GM18517 (cell line): ENCODE measurements at regions not wholly inside any gene's neighbourhood (a gene's known extent, or its start where the extent isn't known, plus 50 kb on each side); places are given as distances from the start of the nearest gene placed in this dataset.

Experiments used
- ATAC-seq: cut with Tn5 transposase; IDR thresholded peaks from one replicate; pipeline ENCODE4 v1.9.1; 2021; ENCODE audit warnings: mild to moderate bottlenecking, moderate library complexity; ENCODE audit not compliant: unreplicated experiment

DNA sequence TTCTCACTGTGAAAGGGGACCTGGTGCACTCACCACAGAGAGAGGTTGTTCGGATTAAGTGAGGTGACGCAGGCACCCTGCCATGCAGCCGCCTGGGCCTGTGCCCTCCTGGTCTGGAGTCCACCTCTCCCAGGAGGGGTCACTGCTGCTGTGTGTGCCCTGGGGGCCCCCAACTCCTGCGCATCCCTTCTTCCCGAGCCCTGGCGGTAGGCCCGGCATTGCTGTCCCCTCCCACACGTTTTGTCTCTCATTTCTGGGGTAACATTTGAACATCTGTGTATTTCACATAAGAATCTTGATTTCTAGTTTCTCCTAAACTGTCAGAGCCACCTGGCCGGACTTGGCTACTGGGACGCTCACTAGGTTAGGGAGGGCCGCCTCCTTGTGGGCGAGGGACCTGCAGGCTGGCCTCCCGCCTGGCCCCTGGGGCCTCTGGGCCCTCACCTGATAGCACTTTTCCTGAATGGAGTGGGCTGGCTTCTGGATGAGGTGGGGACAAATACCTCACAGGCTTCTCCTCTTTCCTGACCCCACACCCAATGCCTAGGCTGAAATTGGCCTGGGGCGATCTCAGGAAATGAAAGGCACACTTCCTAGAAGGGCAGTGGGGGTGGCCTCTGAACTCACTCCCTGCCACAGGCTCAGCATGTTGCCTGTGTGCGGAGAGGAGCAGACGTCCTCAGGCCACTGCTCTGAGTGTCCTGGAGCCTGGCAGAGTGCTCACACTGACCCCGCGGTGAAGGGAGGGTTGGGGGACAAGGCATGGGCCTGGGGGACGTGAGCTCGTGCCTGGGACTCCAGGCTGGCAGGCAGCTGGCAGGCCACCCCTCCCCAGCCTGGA, 104.2 kb upstream of the PRR23E start:
- no peak for ATAC-seq

DNA sequence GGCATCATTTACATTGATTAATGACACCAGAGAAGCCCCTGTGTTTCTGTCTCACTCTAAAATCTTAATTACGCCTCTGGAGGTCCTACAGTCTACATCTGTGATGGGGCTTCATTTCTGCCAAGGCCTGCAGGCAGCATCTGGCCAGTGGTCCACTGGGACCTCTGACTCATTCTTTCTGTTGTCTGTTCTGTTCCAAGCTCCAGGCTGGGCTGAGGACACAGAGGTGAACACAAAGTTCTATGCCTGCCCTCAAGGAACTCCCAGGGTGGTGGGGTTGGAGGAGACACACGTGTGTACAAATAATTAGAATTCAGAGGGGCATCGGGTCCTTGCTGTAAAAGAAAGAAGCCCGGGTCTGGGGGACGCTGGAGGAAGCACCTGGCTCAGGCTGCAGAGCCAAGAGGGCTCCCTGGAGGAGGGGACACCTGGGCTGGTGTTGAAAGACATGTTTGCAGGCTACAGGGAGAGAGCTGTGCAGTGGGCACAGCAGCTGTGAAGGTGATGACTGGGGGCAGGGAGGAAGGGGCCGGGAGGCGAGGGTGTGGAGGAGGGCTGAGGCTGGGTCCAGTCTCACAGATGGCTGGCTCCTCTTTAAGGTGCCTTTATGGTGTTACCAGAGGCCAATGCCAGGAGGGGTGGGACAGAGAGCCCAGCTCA, 103.3 kb upstream of the PRR23E start:
- ATAC-seq: no peak

DNA sequence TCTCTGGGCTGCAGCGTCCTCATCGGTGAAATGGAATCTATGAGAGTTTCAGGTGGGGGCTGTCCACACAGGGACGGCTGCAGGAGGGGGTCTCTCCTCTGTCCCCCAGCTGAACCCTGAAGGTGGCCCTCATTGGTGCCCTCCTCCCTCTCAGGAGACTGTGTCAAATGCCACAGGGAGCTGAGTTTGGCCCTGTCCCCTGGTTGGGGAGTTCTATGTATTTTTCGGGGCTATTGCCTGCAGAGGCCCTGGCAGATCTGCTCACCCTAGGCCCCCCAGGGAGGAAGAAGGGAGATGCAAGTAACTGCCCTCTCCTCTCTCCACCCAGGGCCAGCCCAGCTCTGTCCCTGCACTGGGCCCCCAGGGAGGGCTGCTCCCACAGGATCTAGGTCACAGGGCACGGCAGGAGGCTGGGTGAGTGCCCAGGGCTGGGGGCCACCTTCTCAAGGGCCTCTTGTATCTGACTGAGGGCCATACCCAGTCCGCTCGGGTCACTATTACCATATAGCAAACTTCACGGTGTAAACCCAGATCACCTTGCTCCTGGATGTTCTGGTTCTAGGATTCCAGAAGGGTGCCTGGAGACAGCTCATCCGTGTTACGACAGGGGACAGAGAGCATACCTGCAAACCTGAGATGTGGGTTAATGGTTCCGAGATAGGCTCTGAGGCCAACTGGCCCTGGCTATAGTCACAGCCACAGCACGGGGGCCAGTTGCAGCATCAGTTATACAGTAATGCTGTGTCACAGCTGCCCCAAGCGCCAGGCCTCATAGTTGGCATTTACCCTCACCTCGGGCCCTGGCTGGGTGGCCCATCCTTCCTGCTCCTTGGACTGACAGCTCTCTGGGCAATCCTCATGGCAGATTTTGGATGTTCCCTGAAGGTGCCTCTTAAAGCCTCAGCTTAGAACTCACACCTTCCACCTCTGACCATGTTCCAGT, 102.4 kb upstream of the PRR23E start:
- ATAC-seq: no peak

DNA sequence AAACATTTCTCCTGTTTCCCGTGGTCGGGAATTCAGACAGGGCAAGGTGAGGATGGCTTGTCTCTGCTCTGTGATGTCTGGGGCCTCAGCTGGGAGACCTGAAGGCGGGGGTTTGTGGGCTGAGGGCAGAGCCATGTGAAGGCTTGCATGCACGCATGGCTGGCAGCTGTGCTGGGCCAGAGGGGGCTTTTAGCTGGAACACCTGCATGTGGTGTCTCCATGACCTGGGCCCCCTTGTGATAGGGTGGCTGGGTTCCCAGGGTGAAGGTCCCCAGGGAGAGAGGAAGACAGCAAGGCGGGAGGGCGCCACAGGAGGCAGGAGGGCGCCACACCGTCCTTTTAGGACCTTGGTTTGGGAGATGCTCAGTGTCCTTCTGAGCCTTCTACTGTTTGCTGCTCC, 101.6 kb upstream of the PRR23E start:
- ATAC-seq: no peak

DNA sequence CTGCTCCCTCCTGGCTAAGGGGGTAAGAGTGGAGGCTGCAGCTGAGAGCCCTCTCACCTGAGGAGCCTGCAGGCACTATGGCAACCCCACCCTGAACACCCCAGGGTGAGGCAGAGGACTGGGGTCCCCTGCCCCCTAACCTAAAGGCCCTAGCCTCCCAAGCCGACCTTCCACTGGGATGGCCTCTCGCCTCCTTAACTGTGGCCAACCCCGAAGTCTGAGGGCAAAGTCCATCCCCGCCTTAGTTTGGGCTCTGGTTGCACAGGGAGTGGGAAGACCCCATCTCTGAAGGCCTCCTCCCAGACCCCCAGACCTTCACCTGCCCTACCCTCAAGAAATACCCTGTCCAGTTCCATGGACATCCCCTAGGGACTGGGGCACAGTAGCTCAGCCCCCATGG, 100.6 kb upstream of the PRR23E start:
- no peak for ATAC-seq

DNA sequence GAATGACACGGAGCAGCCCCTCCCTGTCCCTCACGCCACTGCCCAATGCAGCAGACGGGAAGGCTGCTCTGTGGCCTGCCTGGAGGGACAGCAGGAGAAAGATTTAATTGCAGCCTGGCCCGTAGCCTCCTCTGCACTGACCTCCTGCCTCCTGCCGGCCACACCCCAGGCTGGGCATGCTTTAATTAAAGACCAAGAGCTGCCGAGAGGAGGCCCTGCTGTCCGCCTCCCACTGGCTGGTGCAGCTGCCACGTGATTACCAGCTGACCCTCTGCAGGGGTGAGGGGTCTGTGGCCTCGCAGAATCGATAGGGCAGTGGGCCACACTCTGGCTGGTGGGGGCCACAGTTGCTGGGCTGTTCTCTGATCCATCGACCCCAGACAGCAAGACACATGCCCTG, 100.2 kb upstream of the PRR23E start:
- no peak for ATAC-seq

DNA sequence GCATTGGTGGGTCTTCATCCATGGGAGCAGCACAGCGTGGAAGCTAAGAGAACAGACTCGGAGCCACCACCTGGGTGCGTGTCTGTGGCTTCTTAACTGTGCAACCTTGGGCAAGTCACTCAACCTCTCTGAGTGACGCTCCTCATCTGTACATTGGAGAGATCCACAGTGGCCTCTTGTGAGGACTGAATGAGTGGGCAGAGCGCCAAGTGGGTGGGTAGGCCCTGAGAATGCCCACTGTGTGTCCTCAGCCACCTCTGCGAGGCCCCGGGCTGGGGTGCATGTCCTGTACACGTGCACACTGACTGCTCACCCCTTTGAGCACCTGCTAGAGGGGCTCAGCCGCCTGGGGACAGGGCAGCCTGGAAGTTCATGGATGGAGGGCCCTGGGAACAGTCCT, 99.6 kb upstream of the PRR23E start:
- ATAC-seq: no peak

DNA sequence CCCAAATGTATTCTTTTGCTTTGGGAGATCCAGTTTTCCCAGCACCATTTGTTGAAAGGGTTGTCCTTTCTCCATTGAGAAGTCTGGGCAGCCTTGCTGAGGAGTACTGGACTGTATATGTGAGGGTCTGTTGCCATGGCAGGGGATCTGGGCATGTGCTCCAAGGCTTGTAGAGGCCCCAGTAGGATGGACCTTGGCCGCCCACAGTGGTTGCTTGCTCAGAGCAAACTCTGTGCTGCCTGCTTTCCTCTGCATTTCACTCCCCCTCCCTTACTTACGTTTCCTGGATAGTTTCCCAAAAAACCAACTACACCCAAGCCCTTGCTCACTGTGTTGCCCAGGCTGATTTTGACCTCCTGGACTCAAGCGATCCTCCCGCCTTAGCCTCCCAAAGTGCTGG, 97.2 kb upstream of the PRR23E start:
- ATAC-seq: no peak

DNA sequence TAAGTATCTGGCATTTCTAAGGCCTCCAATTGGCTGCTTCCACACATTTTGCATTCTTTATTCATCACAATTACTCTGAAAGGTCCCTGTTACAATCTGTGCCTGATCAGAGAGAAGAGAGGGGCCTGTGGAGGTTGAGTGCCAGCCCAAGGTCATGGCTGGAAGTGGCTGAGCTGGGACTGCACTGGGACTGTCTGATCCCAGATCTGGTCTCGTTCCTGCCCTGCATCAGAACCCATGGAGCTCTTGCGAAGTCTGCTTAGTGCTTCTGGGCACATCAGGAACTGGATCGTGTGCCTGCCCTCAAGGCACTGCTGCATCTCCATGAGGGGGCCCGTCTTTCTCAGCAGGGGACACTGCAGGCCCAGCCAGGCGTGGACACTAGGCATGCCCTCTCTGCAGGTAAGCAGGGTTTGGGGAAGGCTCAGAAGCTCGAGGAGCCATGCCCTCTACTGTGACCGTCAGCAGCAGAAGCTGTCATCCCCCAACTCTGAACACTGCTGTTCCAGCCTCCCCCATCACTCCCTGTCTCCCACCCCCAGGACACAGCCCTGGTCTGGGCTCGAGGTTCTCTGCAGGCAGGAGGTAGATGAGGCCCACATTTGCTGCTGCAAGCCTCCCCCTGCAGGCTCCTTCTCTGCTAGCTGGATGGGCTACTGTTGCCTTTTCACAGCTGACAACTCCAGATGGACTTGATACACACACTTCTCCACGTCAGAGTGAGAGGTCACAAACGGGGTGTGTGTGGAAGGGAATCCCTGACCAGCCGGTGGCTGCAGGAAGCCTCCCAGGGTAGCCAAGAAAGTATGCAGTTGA, 96.5 kb upstream of the PRR23E start:
- ATAC-seq: no peak

DNA sequence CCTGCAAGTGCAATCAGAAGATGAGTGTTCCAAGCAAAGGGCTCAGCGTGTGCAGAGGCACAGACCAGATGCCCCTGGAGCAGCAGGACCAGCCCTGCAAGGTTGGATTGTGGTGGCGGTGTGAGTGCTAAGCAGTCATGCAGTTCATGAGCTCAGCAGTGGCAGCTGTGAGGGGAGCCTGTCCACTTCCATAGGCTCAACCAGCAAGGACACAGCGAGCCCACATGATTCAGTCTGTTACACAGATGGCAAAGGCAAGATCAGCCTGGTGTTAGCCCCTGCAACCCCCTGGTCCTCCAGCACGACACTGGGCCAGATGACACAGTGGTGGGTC, 95.9 kb upstream of the PRR23E start:
- ATAC-seq: no peak

DNA sequence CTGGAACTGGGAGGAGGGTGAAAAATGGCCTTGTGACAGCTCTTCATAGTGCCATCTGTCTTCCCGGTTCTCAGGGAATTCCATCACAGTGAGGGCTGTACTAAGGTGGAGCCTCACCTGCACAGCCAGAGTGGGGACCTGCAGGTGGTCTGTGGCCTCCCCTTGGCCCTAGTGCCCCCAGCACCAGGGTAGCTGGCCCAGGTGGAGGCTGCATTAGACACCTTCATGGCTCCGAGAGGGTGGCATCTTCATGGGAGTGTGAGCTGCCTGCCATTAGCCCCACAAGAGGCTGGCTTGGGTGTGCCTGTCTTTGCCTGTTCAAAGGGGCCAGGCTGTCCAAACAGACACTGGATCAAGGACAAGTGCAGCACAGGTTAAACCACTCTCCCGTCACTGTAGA, 95.5 kb upstream of the PRR23E start:
- ATAC-seq: no peak

DNA sequence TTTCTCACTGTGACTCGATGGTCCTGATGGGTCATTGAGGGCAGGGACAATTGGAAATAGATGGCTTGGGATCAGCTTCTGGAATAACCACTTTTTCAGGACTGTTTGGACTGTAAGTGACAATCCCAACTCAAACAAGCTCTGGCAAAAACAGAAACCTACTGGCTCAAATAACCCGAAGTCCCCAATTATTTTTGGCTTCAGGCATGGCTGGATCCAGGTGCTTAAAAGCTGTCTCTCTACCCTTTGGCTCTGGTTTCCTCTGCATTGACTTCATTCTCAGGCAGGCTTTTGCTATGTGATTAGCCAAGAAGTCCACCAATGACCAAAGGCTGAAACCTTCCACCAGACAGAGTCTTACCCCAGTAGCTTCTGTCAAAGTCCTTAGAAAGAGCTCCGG, 92.9 kb upstream of the PRR23E start:
- no peak for ATAC-seq

DNA sequence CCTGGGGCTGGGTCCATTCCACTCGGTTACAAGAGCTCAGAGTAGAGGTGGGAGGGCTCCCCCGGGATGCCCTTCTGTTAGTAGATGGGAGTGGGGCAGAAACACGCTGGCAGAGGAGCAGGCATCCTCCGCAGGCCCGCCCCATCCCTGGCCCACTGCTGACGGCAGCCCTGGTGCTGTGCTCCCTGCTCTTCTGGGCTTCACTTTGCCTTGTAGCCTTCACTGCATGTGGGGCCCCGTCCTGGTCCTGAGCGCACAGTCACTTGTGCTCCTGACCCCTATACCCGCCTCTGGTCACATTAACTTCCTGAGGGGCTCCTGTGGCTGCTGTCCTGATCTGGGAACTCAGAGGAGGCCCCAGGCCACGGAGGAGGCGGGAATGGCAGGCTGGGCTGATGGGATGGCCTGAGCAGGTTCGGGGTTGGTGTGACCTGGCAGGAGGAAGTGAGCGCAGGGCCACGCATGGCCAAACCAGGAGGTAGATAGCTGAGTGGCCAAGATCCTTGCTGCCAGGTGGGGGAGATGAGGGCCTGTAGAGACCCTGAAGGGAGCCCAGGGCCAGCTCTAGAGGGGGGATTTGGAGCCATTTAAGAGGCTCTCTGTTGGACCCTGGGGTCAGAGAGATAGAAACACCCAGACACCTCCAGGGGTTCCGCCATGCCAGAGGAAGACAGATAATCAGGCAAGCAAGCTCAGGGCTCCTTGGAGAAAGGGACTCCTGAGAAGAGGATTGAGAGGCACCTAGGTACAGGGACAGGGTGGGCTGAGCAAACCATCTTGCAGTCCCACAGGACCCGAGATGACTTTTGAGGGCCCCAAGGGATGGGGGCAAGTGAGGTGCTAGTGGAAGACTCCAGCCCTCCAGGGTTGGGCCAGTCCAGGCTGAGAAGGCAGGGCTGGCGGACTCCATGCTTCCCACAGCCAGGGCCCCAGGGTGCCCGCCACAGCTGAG, 92.2 kb upstream of the PRR23E start:
- no peak for ATAC-seq

DNA sequence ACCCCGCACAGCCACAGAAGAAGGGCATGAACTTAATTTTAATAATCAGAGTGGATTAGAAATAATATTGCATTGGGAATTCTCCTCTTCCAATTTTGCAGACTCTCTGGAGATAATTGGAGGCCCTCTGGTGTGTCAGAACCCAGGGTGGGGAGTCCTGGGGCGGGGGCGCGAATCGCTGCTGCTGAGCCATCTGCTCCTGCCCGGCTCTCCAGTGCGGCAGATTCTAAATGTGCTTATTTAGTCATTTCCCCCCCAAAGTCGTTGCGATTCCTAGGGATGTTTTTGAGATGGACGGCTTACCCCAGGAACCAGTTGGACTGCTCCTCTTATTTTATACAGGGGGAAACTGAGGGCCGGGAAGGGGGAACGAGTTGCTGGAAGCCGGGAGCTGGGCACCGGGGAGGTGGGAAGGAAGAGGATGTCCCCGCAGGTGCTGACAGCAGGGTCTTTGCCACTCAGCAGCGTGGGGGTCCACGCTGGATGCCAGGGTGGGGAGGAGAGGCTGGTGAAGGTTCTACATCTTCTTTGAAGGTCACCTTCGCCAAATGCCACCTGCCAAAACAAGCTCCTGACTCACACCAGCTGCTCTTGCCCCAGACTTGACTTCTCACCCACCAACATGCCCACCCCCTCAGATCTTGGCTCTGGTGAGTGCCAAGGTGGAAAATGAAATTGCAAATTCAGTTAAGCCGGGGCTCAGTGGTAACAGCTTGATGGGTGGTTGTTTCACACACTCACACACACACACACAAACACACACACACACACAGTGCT, 91.3 kb upstream of the PRR23E start:
- ATAC-seq: no peak

DNA sequence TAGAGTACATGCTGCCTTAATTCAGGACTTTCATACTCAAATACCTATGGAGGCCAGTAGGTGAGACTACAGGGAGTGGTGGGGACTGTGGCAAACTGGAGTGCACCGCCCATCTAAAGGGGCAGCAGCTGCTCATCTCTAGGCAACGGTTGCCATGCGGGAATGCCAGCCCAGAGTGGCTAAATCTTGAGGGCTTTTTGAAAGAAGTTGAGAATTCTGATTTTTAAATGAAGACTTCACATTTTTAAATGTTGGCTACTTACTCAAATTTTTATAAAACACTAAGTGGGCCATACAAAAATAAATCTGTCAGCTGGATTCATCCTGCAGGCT, 90.8 kb upstream of the PRR23E start:
- no peak for ATAC-seq

DNA sequence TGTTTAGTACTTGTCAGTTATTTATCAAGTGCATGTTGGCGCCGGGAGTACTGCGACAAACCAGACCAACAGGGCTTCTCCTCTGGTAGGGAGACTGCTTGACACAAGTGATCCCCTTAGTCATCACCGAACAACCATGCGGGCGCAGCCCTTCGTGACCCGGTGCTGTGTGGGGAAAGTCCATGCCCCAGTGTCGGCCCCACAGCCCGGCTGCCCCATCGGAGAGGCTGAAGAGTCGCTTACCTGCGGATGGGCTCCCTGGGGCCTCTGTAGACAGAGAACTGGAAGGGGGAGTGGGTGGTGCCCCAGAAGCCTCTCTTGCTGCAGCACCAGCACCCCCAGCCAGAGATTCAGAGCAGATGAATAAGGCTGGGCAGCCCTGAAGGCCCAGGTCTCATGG, 90.3 kb upstream of the PRR23E start:
- no peak for ATAC-seq

DNA sequence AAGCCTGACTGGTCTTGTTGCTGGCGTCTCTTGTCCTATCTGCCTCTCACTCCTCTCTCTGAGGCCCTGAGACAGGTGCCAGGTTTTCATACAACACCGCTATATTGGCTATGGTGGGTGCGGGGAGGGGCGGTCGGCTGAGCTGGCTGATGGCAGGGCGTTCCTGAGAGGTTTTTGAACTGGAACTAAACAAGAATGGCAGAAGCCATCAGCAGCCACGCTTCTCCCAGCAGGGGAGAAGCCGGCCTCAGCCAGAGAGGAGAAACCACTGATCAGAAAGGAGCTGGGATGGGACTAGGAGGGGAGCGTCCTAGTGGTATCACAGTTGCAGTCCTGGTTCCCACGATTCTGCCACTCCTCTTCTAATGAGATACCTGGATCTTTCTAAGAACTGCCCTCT, 89.9 kb upstream of the PRR23E start:
- ATAC-seq: no peak

DNA sequence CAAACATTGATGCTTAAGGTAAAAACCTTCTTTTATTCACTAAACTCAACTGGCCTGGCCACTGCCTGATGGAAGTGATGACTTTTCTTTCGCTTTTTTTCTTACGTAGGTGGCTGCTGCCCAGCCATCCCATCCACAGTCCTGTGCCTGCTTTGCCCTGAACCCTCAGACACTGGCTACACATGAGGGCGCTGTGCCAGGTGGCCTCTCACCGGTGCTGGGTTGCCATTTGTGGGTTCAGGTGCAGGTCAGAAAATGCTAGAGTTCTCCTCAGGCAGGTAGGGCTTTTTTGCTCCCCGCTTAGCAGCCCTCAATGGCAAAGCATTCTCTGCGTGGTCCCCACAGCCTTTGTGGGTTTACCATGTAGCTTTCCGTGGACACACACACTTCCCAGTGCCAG, 88.3 kb upstream of the PRR23E start:
- ATAC-seq: no peak

DNA sequence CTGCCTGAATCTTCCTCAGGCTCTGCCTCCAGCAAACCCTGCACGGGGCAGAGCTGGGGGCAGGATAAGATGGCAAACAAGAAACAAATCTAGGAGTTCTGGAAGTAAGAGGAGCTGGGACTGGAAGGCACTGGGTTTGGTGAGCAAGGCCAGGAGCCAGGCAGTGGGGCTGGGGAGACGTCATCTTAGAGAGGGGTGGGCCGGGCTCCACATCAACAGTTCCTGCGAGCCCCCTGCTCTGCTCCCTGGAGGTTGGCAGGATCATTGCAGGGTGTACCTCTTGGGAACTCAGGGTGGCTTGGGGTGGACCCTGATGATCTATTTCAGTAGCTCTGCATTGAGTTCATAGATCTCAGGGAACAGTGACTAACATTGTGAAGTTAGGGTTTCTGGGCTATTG, 87.3 kb upstream of the PRR23E start:
- ATAC-seq: no peak
